HS-27A (cell line): ENCODE measurements at regions not wholly inside any gene's neighbourhood (a gene's known extent, or its start where the extent isn't known, plus 50 kb on each side); places are given as distances from the start of the nearest gene placed in this dataset.
"Not testable (repeated sequence)": the region's sequence is repeated elsewhere in the genome, so short reads cannot be mapped to it uniquely, and the experiment has no call there.

ENCODE experiments used
- DNase-seq: peaks from one replicate; pipeline ENCODE4 v3.0.0-alpha.2; 2012; ENCODE audit warnings: low read depth, missing footprints

DNA sequence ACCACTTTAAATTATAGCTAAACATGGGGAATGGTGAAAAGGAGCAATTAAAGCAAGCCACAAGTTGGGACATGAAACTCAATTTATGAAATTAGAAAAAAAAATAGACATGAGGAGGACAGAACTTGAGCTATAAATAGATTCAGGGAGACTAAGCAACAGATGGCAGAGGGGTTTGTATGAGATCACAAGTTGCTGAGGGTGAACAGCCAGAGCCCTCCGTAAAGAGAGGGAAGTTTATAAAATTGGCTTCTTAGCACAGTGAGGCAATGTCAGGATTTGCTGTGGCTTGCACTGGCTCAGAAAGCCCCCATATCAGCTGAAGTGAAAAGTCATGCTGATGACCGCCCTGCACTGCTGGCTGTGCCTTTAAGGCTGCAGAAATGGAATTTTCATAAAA, 443.4 kb upstream of the CD180 start:
- no peak for DNase-seq

GRCh38 chr5:67639313-67639712, 442.7 kb upstream of the CD180 start:
- DNase-seq: no peak

- DNase-seq: no peak
These were observed 440.4 kb upstream of the CD180 start for GRCh38 chr5:67636850-67637524.

DNA sequence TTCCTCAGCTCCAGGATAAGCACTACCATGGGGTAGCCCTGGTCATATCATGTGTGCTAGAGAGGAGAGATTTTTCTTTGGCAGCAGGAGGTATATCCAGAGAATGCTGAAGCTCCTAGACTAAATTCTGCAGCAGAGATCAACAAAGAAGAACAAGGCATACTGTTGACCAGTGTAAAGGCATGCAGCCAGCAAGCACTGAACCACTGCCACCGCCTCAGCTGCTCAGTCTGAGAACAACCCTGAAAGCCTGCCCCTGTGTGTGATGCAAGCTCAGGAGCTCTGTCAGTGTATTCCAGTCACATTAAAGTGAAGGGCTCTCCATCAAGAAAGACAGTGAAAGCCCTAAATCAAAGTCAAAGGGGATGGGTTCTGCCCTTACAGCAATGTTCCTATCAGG, 439.5 kb upstream of the CD180 start:
- no peak for DNase-seq

GRCh38 chr5:67627079-67627478, 430.5 kb upstream of the CD180 start:
- not testable (repeated sequence) for DNase-seq

- DNase-seq: no peak
These were observed 426.5 kb upstream of the CD180 start for GRCh38 chr5:67623078-67623477.

DNA sequence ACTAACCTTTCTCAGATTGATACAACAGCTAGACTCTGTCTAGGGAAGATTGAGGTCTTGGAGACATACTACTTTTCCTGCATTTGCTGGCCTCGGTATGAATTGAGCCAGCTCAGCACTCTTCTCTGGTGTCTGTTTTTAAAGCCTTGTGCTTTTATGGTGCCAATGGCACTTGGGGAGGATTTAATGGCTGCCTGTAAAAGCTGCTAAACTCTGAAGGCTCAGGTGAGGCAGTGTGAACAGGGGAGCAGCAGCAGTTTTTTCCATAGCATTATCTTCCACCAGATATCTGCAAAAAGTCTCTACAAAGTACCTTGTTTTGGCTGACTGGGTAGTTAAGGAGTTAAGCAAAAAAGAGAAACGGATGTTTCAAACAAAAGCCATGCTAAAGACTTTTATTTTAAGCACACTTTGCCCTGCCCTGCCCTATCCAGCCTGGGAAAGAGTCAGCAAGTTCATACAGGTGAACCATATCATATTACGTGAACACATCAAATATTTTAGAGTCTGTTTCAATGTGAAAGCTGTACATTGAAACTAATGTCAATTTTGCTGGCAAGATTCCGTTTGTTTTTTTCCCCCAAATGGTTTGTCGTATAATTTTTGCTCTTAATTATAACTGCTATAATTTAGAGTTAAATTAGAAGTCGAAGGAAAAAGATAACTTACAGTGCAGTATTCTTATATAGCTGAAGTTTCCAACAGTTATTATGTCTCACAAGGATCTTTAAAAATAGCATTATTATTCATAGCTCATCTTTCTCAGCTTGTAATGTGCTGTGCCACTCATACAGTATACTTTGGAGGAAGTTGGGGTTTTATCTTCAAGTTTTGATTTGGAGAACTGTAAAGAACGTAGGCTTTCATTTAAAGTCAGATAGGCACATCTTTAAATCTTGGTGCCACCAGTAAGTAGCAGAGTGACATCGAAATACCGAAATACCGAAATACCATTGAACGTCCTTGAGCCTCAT, 424.1 kb upstream of the CD180 start:
- no peak for DNase-seq

GRCh38 chr5:67619636-67620035, 423.0 kb upstream of the CD180 start:
- DNase-seq: no peak

DNA sequence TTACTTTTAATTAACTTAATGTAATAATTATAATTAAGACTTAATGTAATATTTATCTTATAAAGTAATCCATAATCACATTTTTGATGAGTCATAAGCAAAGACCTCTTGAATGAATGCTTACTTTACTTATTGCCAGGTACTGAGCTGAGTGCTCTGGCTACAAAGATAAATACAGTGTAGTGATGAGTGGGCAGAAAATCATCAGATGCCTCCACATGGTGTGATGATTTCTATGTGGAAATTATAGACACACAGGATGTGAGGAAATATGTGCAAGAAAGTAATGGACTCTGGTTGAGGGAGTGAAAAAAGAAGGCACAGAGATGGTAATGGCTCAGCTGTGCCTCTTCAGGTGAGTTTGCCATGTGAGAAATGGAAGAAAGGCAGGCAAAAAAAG, 422.6 kb upstream of the CD180 start:
- no peak for DNase-seq

- no peak for DNase-seq
These were observed 420.5 kb upstream of the CD180 start for GRCh38 chr5:67617051-67617450.

DNA sequence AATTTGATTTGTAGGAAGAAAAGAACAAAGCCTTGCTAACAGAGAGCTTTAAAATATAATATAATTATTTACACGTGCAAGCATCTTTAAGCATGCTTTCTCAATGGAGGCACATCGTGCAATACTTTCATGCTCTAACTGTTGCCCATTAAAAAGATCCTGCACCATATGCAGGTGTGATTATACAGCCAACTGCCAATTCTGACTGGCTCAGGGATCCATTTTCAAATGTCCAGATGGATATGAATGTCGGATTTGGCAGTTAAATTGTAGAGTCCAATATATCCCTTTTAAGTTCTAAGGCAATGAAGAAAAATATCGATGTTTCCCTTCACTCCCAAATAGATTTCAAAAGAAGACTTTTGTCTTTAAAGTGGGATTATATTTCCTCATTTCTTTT, 416.4 kb upstream of the CD180 start:
- no peak for DNase-seq

- no peak for DNase-seq
These were observed 413.8 kb upstream of the CD180 start for GRCh38 chr5:67610186-67610912.

- no peak for DNase-seq
These were observed 411.4 kb upstream of the CD180 start for GRCh38 chr5:67607958-67608357.

DNA sequence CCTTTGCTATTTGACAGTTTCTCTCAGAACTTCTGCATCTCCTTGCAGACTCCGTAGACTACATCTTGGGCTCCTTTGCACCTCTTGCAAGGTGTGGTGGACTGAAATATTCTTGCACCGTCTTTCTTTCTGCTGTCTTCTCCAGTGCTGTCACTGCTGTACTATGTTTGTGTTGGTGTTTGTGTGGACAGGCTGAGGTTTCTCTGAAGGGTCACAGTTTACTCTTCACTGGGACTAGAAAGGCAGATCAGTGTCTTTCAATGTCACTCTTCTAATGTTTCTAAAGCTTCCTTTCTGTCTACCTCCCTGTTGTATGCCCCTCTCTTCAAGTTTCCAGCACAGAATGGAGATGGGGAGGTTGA, 410.0 kb upstream of the CD180 start:
- DNase-seq: no peak

- DNase-seq: no peak
These were observed 409.4 kb upstream of the CD180 start for GRCh38 chr5:67605730-67606585.

DNA sequence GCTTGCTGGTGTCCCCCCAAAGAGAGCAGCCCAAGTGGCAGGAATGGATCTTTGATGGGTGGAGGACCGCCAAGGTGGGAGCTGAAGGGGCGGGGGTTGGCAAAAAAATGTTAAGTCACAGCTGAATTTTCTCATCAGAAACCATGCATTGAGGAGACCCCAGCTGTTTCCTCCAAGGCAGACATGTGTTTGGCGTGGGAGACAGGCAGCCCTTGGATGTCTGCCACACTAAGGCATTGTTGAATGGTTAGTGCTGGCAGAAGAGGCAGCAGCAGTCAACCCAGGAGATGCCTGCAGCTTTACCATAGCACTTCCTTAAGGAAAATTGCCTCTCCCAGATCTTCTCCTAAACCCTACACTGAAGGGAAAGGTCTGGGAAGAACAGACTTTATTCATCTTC, 394.9 kb upstream of the CD180 start:
- DNase-seq: no peak

DNA sequence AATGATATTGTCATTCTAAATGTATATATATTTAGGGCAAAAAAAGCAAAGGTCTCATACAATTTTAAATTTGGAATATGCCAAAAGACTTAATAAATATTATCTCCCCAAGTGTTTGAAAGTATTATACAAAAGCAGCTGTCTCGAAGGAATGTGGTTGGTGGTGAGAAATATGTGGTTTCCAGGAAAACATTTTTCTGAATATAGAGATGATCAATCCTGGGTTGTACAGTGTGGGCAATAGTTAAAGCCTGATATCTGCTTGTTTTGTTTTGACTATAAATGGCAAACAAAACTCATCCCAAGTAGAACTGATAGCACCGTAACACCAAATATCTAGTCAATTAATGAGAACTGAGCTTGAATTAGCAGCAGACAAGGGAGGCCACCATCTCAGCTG, 391.8 kb upstream of the CD180 start:
- DNase-seq: no peak

- no peak for DNase-seq
These were observed 384.6 kb upstream of the CD180 start for GRCh38 chr5:67581203-67581602.

DNA sequence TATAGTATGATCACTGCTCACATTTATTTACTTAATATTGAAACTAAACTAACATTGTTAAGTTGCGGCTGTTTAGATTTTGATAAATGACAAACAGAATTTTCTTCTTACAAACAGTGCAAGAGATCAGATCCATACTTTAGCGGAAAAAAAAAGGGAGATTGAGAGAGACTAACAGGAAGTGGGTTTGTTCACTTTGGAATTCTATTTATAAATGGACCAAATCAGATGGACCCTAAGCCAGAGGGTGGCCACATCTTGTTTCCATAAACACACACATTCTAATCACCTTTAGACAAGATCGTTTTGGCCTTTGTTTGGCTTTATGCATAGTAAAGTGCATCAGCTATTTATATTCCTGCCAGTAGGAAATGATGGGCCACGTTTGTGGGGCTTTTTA, 381.4 kb upstream of the CD180 start:
- no peak for DNase-seq

DNA sequence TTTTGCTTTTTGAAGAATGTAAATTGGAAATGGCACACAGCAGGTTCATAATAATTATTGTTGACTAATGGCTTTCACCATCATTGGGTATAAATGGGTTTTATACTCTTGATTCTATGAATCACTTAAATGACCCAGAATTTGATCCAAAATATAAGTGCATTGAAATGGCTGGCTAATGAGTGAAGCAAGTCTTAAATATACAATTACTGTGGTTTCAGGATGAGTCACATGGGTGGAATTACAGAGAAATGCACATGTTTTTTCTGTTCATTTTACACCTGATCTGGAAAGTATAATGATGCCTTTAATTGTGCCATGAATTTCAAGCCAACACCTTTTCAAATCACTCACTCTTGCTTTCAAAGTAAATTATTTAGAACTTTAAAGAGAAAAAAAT, 380.8 kb upstream of the CD180 start:
- DNase-seq: no peak

- no peak for DNase-seq
These were observed 379.5 kb upstream of the CD180 start for GRCh38 chr5:67576112-67576511.

DNA sequence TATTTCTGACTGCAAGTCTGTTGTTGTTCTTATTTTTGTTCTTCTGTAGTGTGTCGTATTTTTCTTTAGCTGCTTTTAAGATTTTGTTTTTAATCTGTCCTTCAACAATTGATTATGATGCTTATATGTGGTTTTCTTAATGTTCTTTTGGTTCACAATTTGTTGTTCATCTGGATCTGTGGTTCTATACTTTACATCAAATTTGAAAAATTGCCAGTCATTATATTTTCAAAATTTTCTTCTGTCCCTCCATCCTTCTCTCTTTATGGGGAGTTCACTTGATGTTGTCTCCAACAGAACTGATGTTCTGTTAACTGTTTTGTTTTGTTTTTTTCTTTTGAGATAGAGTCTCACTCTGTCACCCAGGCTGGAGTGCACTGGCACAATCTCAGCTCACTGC, 378.5 kb upstream of the CD180 start:
- DNase-seq: no peak
